HG03565 (cell line): ENCODE measurements at regions not wholly inside any gene's neighbourhood (a gene's known extent, or its start where the extent isn't known, plus 50 kb on each side); places are given as distances from the start of the nearest gene placed in this dataset.
"Not testable (repeated sequence)": the region's sequence is repeated elsewhere in the genome, so short reads cannot be mapped to it uniquely, and the experiment has no call there.

ENCODE experiments used
- ATAC-seq: cut with Tn5 transposase; IDR thresholded peaks from one replicate; pipeline ENCODE4 v1.9.1; 2021; ENCODE audit warnings: mild to moderate bottlenecking, moderate library complexity; ENCODE audit not compliant: unreplicated experiment

GRCh38 chr11:116324077-116324476 lies 448.7 kb downstream of the BUD13 start:
- ATAC-seq: not testable (repeated sequence)

GRCh38 chr11:116317212-116317611 lies 455.6 kb downstream of the BUD13 start:
- ATAC-seq: no peak

DNA sequence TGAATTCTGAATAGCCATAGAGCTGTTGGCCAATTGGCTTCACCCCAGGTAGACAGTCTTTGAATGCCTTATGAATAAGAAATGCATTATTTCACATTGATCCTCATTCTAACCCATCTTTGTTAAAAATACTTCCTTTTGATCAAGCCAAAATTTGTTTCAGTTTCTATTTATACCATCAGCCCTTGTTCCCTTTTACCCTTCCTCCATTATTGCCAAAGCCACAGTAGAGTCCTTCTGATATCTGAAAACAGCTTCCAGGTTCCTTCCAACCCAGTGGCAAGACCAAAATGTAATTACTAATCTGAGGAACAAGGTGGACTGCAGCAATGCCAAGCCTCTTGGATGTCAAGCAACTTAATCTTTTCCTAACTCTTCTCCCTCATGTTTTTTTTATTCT lies 458.8 kb downstream of the BUD13 start:
- no peak for ATAC-seq

DNA sequence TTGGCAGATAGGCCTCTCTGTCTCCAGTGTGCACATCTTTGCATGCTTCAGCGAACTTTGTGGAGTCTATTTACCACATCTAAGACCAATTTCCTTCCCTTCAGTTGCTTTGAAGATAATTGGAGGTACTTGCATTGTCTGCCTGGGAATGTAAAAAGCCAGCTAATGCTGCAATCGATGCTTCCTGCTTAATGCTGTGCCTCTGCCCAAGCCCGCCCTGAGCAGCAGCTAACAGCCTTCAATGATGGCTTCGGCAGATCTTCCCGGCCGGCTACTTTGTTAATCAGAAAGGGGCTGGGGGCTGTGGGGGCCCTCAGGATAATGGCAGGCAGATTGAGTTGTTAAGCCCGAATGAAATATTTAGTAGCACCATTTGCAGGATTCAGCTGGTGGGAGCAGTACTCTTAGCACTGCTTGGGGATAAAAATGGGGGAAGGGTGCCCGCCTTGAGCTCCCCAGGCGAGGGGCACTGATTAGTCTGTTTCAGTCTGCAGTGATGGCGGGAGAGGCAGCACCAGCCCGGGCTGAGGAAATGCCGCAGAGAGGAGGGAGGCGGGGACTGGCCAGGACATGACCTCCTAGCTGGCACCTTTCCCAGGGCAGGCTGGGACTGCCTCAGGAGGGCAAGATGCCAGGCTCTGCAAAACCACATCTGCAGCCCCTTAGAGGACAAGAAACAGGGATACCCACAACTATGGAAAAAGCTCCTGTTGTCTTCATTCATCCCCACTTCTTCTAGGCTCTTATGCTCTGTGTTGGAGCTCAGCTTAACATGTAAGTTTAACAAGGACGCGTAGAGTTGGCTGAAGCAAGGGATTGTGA lies 460.0 kb downstream of the BUD13 start:
- ATAC-seq: no peak

GRCh38 chr11:116311206-116311605 lies 461.6 kb downstream of the BUD13 start:
- no peak for ATAC-seq

- ATAC-seq: no peak
Measured at GRCh38 chr11:116310698-116311097, 462.1 kb downstream of the BUD13 start.

DNA sequence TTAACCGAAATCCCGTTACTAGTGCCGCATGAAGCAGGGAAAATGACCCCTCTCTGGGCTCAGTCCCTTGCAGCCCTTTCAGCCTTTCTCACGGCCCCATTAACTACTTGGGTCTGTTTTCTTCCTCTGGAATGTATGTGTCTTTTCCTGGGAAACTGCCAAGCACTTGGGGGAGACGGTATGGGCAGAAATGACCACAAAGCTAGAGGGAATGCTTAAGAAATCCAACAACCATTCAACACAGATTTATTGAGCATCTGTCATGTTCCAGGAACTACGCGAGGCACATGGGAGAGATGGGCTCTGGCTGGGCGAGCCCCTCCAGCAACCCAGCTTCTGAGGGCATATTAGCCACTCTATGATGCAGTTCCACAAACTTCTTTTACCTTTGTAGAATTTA lies 462.6 kb downstream of the BUD13 start:
- ATAC-seq: no peak

- no peak for ATAC-seq
Measured at GRCh38 chr11:116309446-116309845, 463.3 kb downstream of the BUD13 start.

DNA sequence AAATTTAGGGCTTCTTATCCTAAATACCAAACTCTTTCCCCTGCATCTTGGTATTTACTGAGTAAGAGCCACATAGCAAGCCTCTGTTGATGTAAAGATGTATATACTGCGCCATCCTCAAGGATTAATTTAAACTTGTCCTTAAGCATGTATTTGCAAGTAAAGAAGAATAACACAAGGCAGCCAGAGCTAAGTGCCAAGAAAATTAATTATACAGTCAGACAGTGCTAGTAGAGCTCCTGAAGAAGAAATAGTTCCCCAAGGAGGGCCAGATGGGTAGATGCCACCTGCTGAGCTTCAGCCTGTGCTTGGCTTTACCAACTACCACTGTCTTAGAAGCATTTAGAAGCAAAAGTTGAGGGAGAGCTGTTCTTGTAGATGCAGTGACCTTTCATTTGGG lies 470.0 kb downstream of the BUD13 start:
- ATAC-seq: no peak

DNA sequence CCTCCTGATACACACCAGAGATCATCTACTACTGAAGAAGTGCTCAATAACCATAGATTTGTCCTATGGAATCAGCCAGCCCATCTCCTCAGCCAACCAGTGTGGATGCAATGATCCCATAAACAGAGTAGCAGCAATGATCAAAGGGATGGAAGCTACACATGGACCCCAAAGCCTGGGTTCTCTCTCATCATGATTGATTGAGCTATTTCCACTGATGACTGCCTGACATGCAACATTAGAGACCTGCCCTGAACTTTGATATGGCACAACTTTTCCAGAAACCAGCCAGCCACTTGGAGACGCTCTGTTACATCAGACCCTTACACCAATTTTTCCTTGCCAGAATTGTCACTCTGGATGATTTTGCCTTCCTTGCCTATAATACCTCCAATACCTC lies 471.6 kb downstream of the BUD13 start:
- ATAC-seq: no peak

- ATAC-seq: no peak
Measured at GRCh38 chr11:116300232-116300631, 472.6 kb downstream of the BUD13 start.

- no peak for ATAC-seq
Measured at GRCh38 chr11:116294630-116295029, 478.2 kb downstream of the BUD13 start.

- ATAC-seq: no peak
Measured at GRCh38 chr11:116287866-116288265, 484.9 kb downstream of the BUD13 start.

- no peak for ATAC-seq
Measured at GRCh38 chr11:116285026-116285425, 487.8 kb downstream of the BUD13 start.

DNA sequence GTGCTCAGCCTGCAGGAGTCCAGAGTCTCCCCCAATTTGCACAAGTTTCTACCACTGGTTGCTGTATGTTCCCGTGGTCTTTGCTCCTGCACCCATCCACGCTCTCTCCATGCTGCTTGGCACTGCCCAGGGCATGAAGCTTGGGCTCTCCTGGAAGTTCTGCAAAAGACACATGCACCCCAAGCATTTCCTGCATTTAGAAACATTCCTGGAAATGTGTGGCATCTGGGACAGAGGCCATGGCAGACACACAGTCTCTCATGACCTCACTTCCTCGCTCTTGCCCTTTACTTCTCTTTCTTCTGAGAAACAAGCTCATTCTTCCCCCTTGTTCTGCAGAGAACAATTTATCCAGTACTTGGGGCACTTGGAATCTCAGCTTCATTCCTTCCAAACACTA lies 489.5 kb downstream of the BUD13 start:
- ATAC-seq: no peak

- ATAC-seq: no peak
Measured at GRCh38 chr11:116282481-116282880, 490.3 kb downstream of the BUD13 start.

DNA sequence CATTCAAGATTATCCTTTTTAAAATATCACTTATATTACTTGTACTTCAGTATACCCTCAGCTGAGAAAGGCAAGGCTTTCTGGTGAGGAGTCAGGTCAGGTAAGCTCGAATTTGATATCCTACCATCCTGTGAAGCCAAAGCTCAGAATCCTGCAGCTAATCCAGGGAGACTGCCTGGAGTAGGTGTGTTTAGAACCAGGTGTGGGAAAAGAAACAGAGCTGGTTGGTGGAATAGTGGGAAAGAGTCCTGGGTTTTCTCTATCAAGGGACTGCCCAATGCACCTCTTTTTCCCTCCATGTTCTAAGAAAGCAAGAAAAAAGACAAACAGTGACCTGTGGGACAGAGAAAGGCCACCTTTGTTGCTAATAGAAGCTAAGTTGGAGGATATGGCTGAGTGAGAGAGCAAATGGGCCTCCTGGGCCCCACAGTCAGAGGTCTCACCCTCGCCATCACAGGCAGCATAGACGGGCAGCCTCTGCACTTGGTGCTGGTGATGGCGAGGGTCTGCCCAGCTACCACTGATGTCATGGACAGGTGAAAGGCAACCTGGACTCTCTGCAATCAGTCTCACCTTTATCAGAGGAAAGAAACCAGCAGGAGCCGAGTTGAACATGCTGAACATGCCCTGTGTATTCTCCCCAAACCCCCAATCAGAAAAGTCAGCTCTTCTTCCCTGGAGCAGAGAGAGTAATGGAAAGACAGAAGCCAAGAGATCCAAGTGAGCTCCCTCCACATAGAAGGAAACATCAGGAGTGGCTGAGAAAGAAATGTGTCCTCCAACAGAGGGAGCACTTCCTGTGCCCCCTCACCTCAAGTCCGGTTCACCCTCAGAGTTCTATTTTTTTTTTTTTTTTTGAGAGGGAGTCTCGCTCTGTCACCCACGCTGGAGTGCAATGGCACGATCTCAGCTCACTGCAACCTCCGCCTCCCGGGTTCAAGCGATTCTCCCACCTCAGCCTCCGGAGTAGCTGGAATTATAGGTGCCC lies 491.3 kb downstream of the BUD13 start:
- no peak for ATAC-seq

DNA sequence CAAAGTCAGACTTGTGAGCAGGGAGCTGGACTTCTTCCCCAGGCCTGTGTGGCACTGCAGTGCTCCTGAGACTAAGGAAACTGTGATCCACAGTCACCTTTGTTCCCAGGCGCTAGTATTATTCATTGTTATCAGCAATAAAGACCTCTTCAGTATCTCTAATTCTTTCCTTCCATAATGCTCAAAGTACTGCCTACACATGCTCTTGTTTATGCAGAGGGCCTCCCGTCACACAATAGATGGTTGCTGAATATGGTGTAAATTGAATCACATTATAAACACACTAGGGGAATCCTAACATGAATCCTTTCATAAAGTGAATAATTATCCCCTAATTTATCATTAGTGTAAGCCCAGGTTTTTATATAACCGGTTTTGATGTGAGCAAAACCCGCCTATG lies 493.3 kb downstream of the BUD13 start:
- ATAC-seq: no peak

GRCh38 chr11:116278076-116278475 lies 494.7 kb downstream of the BUD13 start:
- no peak for ATAC-seq

GRCh38 chr11:116276051-116277044 lies 496.4 kb downstream of the BUD13 start:
- peak; percentile 70 for ATAC-seq

- ATAC-seq: no peak
Measured at GRCh38 chr11:116275635-116276034, 497.2 kb downstream of the BUD13 start.
